Osteoblast (primary cell): ENCODE measurements at regions not wholly inside any gene's neighbourhood (a gene's known extent, or its start where the extent isn't known, plus 50 kb on each side); places are given as distances from the start of the nearest gene placed in this dataset.

Experiments
- DNase-seq: peaks from one replicate; pipeline ENCODE4 v3.0.0; 2011; ENCODE audit warnings: low spot score, mixed read lengths; ENCODE audit not compliant: insufficient read length; ENCODE audit errors: missing footprints
- H2AFZ ChIP-seq: 2 replicates; pipeline ENCODE4 v1.6.0; 2011; ENCODE audit warnings: mild to moderate bottlenecking, low read length
- H3K27ac ChIP-seq: 2 replicates; pipeline ENCODE4 v1.5.1; 2011; ENCODE audit warnings: mild to moderate bottlenecking, low read depth, low read length, moderate library complexity
- H3K27me3 ChIP-seq: 2 replicates; pipeline ENCODE4 v1.6.0; 2012; ENCODE audit warnings: mild to moderate bottlenecking, control low read depth, inconsistent platforms, low read length, moderate library complexity; ENCODE audit not compliant: insufficient read depth
- H3K36me3 ChIP-seq: 2 replicates; pipeline ENCODE4 v1.5.1; 2011; ENCODE audit warnings: mild to moderate bottlenecking, low read length, control low read depth, moderate library complexity; ENCODE audit not compliant: insufficient read depth
- H3K4me1 ChIP-seq: 2 replicates; pipeline ENCODE4 v1.5.1; 2011; ENCODE audit warnings: mild to moderate bottlenecking, low read length, control low read depth, moderate library complexity; ENCODE audit not compliant: insufficient read depth
- H3K4me2 ChIP-seq: 2 replicates; pipeline ENCODE4 v1.6.0; 2011; ENCODE audit warnings: mild to moderate bottlenecking, low read length; ENCODE audit not compliant: insufficient read depth
- H3K4me3 ChIP-seq: fragments of 200-600 bp; sonication (generic); 3 replicates; pipeline ENCODE4 v1.5.1; 2012; ENCODE audit warnings: mild to moderate bottlenecking, low read length, inconsistent platforms; ENCODE audit not compliant: insufficient read depth
- H3K79me2 ChIP-seq: 2 replicates; pipeline ENCODE4 v1.6.0; 2012; ENCODE audit warnings: mild to moderate bottlenecking, low read length, control low read depth, inconsistent platforms; ENCODE audit not compliant: insufficient read depth
- H3K9me3 ChIP-seq: 2 replicates; pipeline ENCODE4 v1.5.1; 2011; ENCODE audit warnings: low read depth, low read length, control low read depth
- H4K20me1 ChIP-seq: 2 replicates; pipeline ENCODE4 v1.6.0; 2012; ENCODE audit warnings: mild to moderate bottlenecking, low read length, control low read depth; ENCODE audit not compliant: insufficient read depth
- CTCF ChIP-seq: IDR thresholded peaks from 2 replicates; pipeline ENCODE4 v1.5.1; 2011; ENCODE audit warnings: mild to moderate bottlenecking, low read depth, low read length, moderate library complexity; ENCODE audit errors: extremely low read depth

GRCh38 chr16:85246973-85247372 is 134.7 kb upstream of the CIBAR2 start:
- Histone ChIP-seq H3K9me3 (no peaks in the 10 kb centered on the region), H3K4me2 (no peak overlapping the region), H3K27me3 (no peaks in the 10 kb centered on the region), H2AFZ (no peak overlapping the region), H4K20me1 (peaks cover 60% of the 10 kb centered on the region), H3K4me3 (no peak overlapping the region), H3K4me1 (no peaks in the 10 kb centered on the region), H3K36me3 (no peaks in the 10 kb centered on the region), H3K27ac (no peak overlapping the region), H3K79me2 (peaks cover 3% of the 10 kb centered on the region)
- TF ChIP-seq CTCF, result no peak
- no peak for DNase-seq

GRCh38 chr16:85248342-85248741 is 136.1 kb upstream of the CIBAR2 start:
- H3K27me3 ChIP-seq, result no peaks in the 10 kb centered on the region
- no peak overlapping the region for H3K4me3 ChIP-seq
- H3K36me3 ChIP-seq, result no peaks in the 10 kb centered on the region
- no peak for TF ChIP-seq CTCF
- no peak overlapping the region for H2AFZ ChIP-seq
- H3K4me2 ChIP-seq, result no peak overlapping the region
- DNase-seq, result no peak
- no peak overlapping the region for H3K27ac ChIP-seq
- no peaks in the 10 kb centered on the region for H3K4me1 ChIP-seq
- peaks cover 68% of the 10 kb centered on the region for H4K20me1 ChIP-seq
- H3K79me2 ChIP-seq, result peaks cover 3% of the 10 kb centered on the region
- no peaks in the 10 kb centered on the region for H3K9me3 ChIP-seq

GRCh38 chr16:85248857-85249256 is 136.6 kb upstream of the CIBAR2 start:
- Histone ChIP-seq H4K20me1 (peaks cover 73% of the 10 kb centered on the region), H3K36me3 (no peaks in the 10 kb centered on the region)

GRCh38 chr16:85249418-85250146 is 137.3 kb upstream of the CIBAR2 start:
- H3K4me2 ChIP-seq, result no peak overlapping the region
- no peaks in the 10 kb centered on the region for H3K36me3 ChIP-seq
- H3K79me2 ChIP-seq, result peaks cover 3% of the 10 kb centered on the region
- peaks cover 80% of the 10 kb centered on the region for H4K20me1 ChIP-seq
- H2AFZ ChIP-seq, result no peak overlapping the region
- DNase-seq, result no peak
- H3K4me3 ChIP-seq, result no peak overlapping the region
- H3K27ac ChIP-seq, result no peak overlapping the region
- H3K27me3 ChIP-seq, result no peaks in the 10 kb centered on the region
- no peak for TF ChIP-seq CTCF
- H3K4me1 ChIP-seq, result no peaks in the 10 kb centered on the region
- H3K9me3 ChIP-seq, result no peaks in the 10 kb centered on the region

More at GRCh38 chr16:85248857-85249256, 136.6 kb upstream of the CIBAR2 start:
- H3K4me1 ChIP-seq, result no peaks in the 10 kb centered on the region
- H3K4me2 ChIP-seq, result no peak overlapping the region
- no peak overlapping the region for H2AFZ ChIP-seq
- H3K27ac ChIP-seq, result no peak overlapping the region
- no peak for DNase-seq
- H3K9me3 ChIP-seq, result no peaks in the 10 kb centered on the region
- H3K79me2 ChIP-seq, result peaks cover 3% of the 10 kb centered on the region
- TF ChIP-seq CTCF, result no peak
- no peak overlapping the region for H3K4me3 ChIP-seq
- H3K27me3 ChIP-seq, result no peaks in the 10 kb centered on the region
